ENCODE measurements at regions not wholly inside any gene's neighbourhood (a gene's known extent, or its start where the extent isn't known, plus 50 kb on each side); places are given as distances from the start of the nearest gene placed in this dataset.

GRCh38 chr9:515665-516064 lies 301.0 kb downstream of the DOCK8 start:
- DNase-seq, result no peak
- H3K36me3 ChIP-seq, result no peaks in the 10 kb centered on the region
- H3K9me3 ChIP-seq, result no peaks in the 10 kb centered on the region
- TF ChIP-seq, protein P1, sequence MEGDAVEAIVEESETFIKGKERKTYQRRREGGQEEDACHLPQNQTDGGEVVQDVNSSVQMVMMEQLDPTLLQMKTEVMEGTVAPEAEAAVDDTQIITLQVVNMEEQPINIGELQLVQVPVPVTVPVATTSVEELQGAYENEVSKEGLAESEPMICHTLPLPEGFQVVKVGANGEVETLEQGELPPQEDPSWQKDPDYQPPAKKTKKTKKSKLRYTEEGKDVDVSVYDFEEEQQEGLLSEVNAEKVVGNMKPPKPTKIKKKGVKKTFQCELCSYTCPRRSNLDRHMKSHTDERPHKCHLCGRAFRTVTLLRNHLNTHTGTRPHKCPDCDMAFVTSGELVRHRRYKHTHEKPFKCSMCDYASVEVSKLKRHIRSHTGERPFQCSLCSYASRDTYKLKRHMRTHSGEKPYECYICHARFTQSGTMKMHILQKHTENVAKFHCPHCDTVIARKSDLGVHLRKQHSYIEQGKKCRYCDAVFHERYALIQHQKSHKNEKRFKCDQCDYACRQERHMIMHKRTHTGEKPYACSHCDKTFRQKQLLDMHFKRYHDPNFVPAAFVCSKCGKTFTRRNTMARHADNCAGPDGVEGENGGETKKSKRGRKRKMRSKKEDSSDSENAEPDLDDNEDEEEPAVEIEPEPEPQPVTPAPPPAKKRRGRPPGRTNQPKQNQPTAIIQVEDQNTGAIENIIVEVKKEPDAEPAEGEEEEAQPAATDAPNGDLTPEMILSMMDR (IDR thresholded peaks at IDR 0.05), result no peak
- no peak for ATAC-seq
- intact Hi-C loops (cut with DNase I), result no loop called here
- no peak overlapping the region for H3K4me3 ChIP-seq
- H3K27ac ChIP-seq, result no peak overlapping the region
- H3K27me3 ChIP-seq, result no peaks in the 10 kb centered on the region
- H3K4me1 ChIP-seq, result no peaks in the 10 kb centered on the region

DNA sequence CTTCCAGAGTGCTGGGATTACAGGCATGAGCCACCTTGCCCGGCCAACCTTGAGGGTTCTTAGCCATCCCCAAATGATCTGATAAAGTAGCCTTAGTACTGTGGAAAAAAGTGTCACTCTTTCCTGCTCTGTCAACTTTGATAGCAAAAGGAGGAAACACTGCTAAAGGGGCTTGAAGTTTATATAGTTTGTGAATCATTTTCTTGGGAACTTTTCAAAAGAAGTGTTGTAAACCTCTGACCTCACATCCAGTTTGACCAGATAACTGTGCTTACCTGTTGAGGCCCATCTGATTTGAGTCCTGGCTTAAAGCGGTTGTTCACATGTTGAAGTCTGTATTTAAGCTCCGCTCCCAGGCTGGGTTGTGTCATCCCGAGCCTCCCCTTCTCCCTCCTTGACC lies 303.3 kb downstream of the DOCK8 start:
- H3K4me3 ChIP-seq, result no peak overlapping the region
- ATAC-seq (peak; percentile 72), DNase-seq (no peak)
- no peak overlapping the region for H3K27ac ChIP-seq
- no peaks in the 10 kb centered on the region for H3K27me3 ChIP-seq
- TF ChIP-seq, protein P1 (IDR thresholded peaks at IDR 0.05), result no peak
- H3K9me3 ChIP-seq, result no peaks in the 10 kb centered on the region
- intact Hi-C loops (cut with DNase I), result no loop called here
- no peaks in the 10 kb centered on the region for H3K4me1 ChIP-seq
- no peaks in the 10 kb centered on the region for H3K36me3 ChIP-seq

GRCh38 chr9:518540-518939 lies 303.9 kb downstream of the DOCK8 start:
- no peak overlapping the region for H3K4me3 ChIP-seq
- intact Hi-C loops (cut with DNase I), result no loop called here
- ATAC-seq, result peak; percentile 92
- H3K27me3 ChIP-seq, result no peaks in the 10 kb centered on the region
- H3K9me3 ChIP-seq, result no peaks in the 10 kb centered on the region
- TF ChIP-seq, protein P1 (IDR thresholded peaks at IDR 0.05), result no peak
- no peak overlapping the region for H3K27ac ChIP-seq
- no peaks in the 10 kb centered on the region for H3K36me3 ChIP-seq
- DNase-seq, result no peak
- no peaks in the 10 kb centered on the region for H3K4me1 ChIP-seq

DNA sequence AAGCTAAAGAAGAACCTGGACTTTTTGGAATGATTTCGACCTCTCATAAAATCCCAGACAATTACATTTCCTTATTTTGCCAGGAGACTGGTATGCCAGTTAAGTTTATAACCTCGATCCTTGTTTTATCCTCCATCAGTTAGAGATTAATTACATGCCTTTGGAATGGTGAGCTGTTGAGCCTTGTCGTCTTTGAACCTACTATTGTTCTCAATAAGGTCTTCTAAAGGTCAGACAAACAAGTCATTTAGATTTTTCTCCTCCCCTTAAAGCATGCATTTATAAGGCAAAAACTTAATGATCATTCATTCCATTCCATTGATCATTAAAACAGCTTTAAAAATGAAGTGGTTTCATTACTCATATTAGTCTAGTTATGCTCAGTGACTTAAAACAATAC lies 304.9 kb downstream of the DOCK8 start:
- H3K27me3 ChIP-seq, result no peaks in the 10 kb centered on the region
- no peaks in the 10 kb centered on the region for H3K36me3 ChIP-seq
- no peak overlapping the region for H3K27ac ChIP-seq
- H3K4me1 ChIP-seq, result no peaks in the 10 kb centered on the region
- intact Hi-C loops (cut with DNase I), result no loop called here
- ATAC-seq, result no peak
- no peaks in the 10 kb centered on the region for H3K9me3 ChIP-seq
- H3K4me3 ChIP-seq, result no peak overlapping the region
- DNase-seq, result no peak
- TF ChIP-seq, protein P1 (IDR thresholded peaks at IDR 0.05), result no peak

- Histone ChIP-seq H3K27ac (no peak overlapping the region), H3K36me3 (no peaks in the 10 kb centered on the region), H3K4me3 (no peak overlapping the region), H3K4me1 (no peaks in the 10 kb centered on the region), H3K9me3 (no peaks in the 10 kb centered on the region), H3K27me3 (no peaks in the 10 kb centered on the region)
- TF ChIP-seq, protein P1 (IDR thresholded peaks at IDR 0.05), result no peak
- DNase-seq, result no peak
- ATAC-seq, result no peak
- intact Hi-C loops (cut with DNase I), result no loop called here
These were observed 305.6 kb downstream of the DOCK8 start for GRCh38 chr9:520302-520701.

All from left lung (tissue), 4 donors.